ENCODE measurements at regions not wholly inside any gene's neighbourhood (a gene's known extent, or its start where the extent isn't known, plus 50 kb on each side); places are given as distances from the start of the nearest gene placed in this dataset.

- no peak overlapping the region for H3K4me3 Mint-ChIP-seq (ENCODE audit: unreplicated experiment)
- no peak overlapping the region for H3K27ac Mint-ChIP-seq (ENCODE audit: unreplicated experiment)
- H3K36me3 Mint-ChIP-seq (ENCODE audit: low read depth, unreplicated experiment): no peaks in the 10 kb centered on the region
- no peak for DNase-seq (ENCODE audit: low spot score)
- no peaks in the 10 kb centered on the region for H3K4me1 Mint-ChIP-seq (ENCODE audit: unreplicated experiment)
- TF ChIP-seq, protein P1, sequence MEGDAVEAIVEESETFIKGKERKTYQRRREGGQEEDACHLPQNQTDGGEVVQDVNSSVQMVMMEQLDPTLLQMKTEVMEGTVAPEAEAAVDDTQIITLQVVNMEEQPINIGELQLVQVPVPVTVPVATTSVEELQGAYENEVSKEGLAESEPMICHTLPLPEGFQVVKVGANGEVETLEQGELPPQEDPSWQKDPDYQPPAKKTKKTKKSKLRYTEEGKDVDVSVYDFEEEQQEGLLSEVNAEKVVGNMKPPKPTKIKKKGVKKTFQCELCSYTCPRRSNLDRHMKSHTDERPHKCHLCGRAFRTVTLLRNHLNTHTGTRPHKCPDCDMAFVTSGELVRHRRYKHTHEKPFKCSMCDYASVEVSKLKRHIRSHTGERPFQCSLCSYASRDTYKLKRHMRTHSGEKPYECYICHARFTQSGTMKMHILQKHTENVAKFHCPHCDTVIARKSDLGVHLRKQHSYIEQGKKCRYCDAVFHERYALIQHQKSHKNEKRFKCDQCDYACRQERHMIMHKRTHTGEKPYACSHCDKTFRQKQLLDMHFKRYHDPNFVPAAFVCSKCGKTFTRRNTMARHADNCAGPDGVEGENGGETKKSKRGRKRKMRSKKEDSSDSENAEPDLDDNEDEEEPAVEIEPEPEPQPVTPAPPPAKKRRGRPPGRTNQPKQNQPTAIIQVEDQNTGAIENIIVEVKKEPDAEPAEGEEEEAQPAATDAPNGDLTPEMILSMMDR (IDR thresholded peaks at IDR 0.05; ENCODE audit: unreplicated experiment): no peak
- peaks cover 3% of the 10 kb centered on the region for H3K27me3 Mint-ChIP-seq (ENCODE audit: unreplicated experiment)
- no peaks in the 10 kb centered on the region for H3K9me3 Mint-ChIP-seq (ENCODE audit: unreplicated experiment)
Observed at GRCh38 chr14:87285506-87285905, 707.5 kb downstream of the GALC start.

DNA sequence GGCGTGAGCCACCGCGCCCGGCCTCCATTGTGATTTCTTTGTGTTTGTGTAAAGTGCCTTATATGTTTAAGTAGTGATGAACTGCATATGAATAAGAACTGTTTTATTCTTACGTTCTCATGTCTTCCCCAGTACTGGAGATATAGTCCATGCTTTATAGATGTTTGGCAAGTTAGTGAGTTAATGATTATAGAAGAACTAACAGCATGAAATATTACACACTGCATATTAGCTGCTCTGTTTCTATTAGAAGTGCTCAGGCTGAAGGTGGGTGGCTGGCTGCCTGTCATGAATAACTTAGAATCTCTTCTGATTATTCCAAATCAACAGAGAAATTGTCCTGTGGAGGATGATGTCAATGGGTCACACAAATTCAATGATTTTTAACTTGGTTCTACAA lies 709.4 kb downstream of the GALC start:
- Mint-ChIP-seq H3K36me3 (ENCODE audit: low read depth, unreplicated experiment) (no peaks in the 10 kb centered on the region), H3K27ac (ENCODE audit: unreplicated experiment) (no peak overlapping the region), H3K9me3 (ENCODE audit: unreplicated experiment) (no peaks in the 10 kb centered on the region), H3K27me3 (ENCODE audit: unreplicated experiment) (no peaks in the 10 kb centered on the region), H3K4me3 (ENCODE audit: unreplicated experiment) (no peak overlapping the region), H3K4me1 (ENCODE audit: unreplicated experiment) (no peaks in the 10 kb centered on the region)
- DNase-seq (ENCODE audit: low spot score): no peak
- TF ChIP-seq, protein P1 (IDR thresholded peaks at IDR 0.05; ENCODE audit: unreplicated experiment): no peak

DNA sequence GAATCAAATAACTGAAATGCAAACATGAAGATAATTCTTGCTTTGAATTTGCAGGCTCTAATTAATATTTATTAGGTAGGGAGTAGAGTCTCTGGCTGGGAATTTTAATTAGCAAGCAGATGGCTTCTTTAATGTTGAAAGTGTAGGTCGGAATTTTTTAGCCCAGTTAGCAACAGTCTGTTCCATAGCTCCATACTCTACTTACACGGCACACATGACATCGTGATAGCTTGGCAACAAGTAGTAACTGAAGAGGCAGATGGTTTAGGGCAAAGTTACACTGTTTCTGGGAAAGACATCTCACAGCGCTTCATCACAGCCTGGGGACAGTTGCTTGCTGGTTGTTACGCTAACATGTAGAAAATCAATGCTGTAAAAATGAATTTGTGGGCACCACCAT lies 710.7 kb downstream of the GALC start:
- no peaks in the 10 kb centered on the region for H3K9me3 Mint-ChIP-seq (ENCODE audit: unreplicated experiment)
- no peaks in the 10 kb centered on the region for H3K27me3 Mint-ChIP-seq (ENCODE audit: unreplicated experiment)
- no peak overlapping the region for H3K4me3 Mint-ChIP-seq (ENCODE audit: unreplicated experiment)
- TF ChIP-seq, protein P1 (IDR thresholded peaks at IDR 0.05; ENCODE audit: unreplicated experiment): no peak
- H3K36me3 Mint-ChIP-seq (ENCODE audit: low read depth, unreplicated experiment): no peaks in the 10 kb centered on the region
- no peak overlapping the region for H3K27ac Mint-ChIP-seq (ENCODE audit: unreplicated experiment)
- no peaks in the 10 kb centered on the region for H3K4me1 Mint-ChIP-seq (ENCODE audit: unreplicated experiment)
- DNase-seq (ENCODE audit: low spot score): no peak

DNA sequence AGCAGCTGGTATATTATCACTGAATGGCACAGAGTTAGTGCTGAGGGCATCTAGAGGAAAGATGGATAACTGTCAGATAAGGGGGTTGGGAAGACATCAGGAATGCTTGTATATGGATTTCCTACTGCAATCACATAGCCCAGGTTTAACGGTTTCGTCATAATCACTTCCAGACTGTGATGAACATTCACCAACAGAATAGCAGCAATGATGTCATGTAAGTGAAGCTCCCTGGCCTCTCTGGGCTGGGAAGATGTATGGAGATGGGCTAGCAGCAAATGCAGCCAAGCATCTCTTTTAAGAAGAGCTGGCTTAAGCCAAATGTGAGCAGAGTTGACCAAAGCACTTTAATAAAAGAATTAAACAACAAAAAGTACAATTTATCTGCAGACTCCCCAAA lies 714.6 kb downstream of the GALC start:
- TF ChIP-seq, protein P1 (IDR thresholded peaks at IDR 0.05; ENCODE audit: unreplicated experiment): no peak
- H3K9me3 Mint-ChIP-seq (ENCODE audit: unreplicated experiment): no peaks in the 10 kb centered on the region
- no peaks in the 10 kb centered on the region for H3K36me3 Mint-ChIP-seq (ENCODE audit: low read depth, unreplicated experiment)
- H3K27ac Mint-ChIP-seq (ENCODE audit: unreplicated experiment): no peak overlapping the region
- no peaks in the 10 kb centered on the region for H3K27me3 Mint-ChIP-seq (ENCODE audit: unreplicated experiment)
- H3K4me3 Mint-ChIP-seq (ENCODE audit: unreplicated experiment): no peak overlapping the region
- DNase-seq (ENCODE audit: low spot score): no peak
- no peaks in the 10 kb centered on the region for H3K4me1 Mint-ChIP-seq (ENCODE audit: unreplicated experiment)

DNA sequence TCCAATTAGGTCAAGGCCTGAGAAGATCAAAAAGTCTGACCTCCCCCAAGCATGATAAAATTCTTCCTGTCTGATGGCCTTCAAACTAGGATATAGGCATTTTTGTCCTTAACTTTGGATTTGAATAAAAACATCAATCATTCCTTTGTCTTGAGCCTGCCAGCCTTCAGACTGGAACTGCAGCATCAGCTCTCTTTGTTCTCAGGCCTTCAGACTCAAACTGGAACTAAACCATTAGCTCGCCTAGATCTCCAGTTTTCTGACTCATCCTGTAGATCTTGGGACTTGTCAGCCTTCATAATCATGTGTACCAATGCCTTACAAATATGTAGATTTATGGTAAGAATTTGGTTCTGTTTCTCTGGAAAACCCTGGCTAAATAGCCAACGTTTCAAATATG lies 721.7 kb downstream of the GALC start:
- Mint-ChIP-seq H3K9me3 (ENCODE audit: unreplicated experiment) (no peaks in the 10 kb centered on the region), H3K27ac (ENCODE audit: unreplicated experiment) (no peak overlapping the region), H3K36me3 (ENCODE audit: low read depth, unreplicated experiment) (no peaks in the 10 kb centered on the region), H3K4me3 (ENCODE audit: unreplicated experiment) (no peak overlapping the region), H3K27me3 (ENCODE audit: unreplicated experiment) (peaks cover 2% of the 10 kb centered on the region), H3K4me1 (ENCODE audit: unreplicated experiment) (no peaks in the 10 kb centered on the region)
- TF ChIP-seq, protein P1 (IDR thresholded peaks at IDR 0.05; ENCODE audit: unreplicated experiment): no peak
- DNase-seq (ENCODE audit: low spot score): no peak
